ENCODE measurements at regions not wholly inside any gene's neighbourhood (a gene's known extent, or its start where the extent isn't known, plus 50 kb on each side); places are given as distances from the start of the nearest gene placed in this dataset.

DNA sequence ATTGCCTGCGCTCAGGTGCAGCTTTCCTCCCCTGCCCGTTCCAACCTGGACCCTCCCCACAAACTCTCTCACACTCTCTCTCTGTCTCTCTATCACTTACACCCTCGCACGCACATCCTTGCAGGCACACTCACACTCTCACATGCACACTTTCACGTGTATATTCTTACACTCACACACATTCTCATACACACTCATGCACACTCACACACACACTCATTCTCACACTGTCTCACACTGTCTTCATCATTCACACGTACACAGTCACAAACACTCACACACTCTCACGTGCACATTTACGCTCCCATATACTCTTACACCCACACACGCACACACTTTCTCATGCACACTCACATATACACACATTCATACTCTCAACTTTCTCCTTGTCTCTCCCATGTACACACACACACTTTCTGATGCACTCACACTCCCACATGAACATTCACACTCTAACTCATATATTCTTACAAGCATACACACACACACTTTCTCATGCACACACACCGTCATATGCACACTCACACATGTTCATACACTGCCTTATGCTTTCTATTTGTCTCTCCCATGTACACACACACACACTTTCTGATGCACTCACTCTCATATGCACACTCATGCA lies 229.3 kb downstream of the SNX18 start:
- no peak for DNase-seq (ENCODE audit: extremely low read depth in 1 of 2, low read depth in 1 of 2)

DNA sequence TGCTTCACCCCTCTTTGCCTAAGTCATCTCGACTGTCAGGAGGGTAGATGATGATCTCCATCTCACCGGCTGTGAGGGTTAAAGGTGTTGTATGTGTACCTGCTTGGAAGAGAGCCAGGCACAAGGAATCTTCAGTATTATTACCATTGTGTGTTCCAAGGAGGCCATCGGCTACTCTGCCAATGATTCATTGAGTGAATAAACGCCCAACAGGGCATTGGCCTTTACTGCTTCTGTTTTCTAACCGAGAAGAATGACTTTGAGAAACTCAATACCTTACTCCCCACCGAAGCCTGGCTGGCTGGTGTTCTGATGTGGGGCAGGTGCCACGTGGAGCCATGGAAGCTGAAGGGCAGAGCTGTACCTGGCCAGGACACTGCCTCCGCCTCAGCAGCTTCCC lies 228.8 kb downstream of the SNX18 start:
- no peak for DNase-seq (ENCODE audit: extremely low read depth in 1 of 2, low read depth in 1 of 2)

DNA sequence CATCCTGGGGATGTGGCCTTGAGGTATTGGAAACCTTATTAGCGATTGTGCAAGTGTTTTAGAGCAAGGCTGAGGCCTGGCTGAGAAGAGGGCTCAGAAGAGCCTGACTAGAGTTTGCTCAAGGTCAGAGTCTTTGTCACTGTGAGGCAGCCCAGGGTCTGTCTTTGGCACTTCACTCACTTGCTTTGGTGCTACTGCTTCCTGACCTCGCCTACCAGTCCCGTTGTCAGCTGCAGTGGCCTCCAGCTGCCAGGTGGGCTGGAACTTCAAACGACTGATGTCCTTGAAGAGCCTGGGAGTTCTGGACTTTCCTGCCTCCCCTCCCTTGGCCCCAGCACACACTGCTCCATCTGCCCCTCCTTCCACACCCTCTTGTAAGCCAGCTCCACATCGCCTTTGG lies 228.0 kb downstream of the SNX18 start:
- no peak for DNase-seq (ENCODE audit: extremely low read depth in 1 of 2, low read depth in 1 of 2)

DNA sequence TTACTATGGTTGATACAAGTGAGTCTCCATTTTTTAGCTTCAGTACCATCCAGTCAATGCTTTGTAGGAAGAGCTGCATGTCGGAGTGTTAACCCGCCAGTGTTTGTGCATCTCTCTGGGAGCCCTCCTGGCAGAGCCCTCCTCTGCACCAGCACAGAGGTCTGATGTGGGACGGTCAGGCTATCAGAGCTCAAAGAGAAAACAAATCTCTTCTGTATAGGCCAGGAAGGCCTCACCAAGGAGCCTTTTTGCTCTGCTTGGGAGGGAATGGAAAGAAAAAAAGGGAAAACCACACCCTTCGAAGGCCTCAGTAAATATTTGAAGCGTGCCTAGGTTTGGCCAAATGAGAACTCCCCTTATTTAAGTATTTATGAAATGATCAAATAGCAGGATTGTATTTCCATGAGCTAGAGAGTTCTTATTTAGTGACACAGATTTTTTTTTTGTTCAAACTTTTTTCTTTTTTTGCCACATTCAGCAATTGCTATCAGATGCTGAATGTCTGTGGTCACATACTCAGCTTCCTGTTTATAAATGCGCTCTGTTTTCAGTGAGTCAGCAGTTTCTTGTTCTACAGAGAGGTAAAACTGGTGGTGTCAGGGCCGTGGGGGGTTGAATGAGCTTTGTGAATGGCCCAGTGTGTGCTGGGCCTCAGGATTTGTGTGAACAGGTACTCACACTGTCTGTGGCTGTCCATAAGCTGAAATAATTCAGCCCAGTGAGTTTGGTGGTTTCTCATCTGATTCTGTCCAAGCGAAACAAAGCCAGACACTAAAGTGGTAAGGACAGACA lies 226.6 kb downstream of the SNX18 start:
- peak in 1 of 2 donors; percentile 42 for DNase-seq (ENCODE audit: extremely low read depth in 1 of 2, low read depth in 1 of 2)

DNA sequence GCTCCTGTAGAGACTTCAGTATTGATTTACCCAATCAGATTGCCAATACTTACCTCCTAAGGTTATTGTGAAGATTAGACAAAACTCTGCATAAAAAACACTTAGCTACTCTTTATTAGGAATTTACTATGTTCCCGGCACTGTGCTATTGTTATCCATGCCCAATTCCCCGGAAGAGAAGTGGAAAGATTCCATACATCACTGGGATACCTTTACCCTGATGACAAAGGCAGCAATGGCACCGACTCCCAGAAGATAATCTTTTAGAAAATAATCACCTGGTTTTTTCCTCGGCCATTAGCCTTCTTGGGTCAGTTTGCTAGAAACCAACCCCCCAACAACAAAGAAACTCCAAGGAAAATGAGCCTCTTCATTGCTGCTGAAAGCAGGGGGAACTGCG lies 226.0 kb downstream of the SNX18 start:
- no peak for DNase-seq (ENCODE audit: extremely low read depth in 1 of 2, low read depth in 1 of 2)

DNA sequence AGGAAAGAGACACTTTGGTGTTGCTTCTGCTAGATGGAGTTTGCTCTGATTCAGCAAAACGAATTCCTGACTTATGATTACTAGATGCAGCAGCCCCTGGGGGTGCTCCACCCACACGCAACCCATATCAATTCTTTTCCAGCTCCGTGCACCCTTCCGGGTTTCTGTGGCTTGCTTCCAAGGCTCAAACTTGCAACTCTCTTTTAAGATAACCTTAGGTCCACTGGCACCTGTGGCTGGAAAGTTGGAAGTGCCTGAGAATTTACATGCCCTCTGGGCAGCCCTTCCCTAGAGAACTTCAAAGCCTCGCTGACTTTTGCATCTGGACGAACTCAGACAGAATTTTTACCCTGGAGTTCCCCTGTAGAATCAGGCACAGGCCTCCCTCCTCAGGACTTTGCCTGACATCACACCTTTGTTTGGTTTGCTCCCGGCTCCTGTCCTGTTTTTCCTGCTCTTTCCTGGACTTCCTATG lies 224.9 kb downstream of the SNX18 start:
- no peak for DNase-seq (ENCODE audit: extremely low read depth in 1 of 2, low read depth in 1 of 2)

DNA sequence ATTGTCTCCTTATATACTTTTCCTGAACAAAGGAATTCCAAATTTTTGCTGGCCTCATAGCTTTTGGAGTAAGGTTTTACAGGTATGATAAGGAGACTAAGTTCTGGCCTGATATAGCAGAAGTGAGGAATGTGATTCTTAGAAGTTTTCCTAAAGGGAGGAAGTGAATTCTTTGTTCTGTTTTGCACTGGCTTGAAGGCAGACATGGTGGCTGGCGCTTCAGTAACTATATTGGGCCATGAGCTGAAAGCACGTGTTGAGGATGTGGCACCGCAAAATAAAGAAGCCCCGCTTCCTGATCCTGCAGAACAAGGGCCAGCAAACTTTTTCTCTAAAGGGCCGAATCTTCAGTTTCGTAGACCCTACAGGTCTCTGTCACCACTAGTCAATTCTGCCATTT lies 224.2 kb downstream of the SNX18 start:
- no peak for DNase-seq (ENCODE audit: extremely low read depth in 1 of 2, low read depth in 1 of 2)

DNA sequence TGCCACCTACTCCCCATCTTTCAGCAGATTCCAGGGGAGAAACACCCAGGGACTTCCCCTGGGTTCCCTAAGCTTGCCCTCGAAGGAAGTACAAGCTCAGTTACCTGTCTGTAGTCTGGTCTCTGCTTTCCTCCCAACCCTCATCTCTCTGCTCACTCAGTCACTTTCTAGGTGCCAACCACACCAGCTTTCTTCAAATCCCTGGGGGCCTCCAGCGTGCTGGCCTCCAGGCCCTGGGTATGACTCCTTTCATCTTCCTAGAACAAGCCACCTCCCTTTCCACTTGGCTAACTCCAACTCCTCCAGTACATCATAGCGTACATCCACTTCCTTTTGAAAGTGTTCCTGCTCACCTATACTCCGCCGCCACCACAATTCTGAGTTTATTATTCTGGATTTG lies 222.6 kb downstream of the SNX18 start:
- DNase-seq (ENCODE audit: extremely low read depth in 1 of 2, low read depth in 1 of 2): no peak

DNA sequence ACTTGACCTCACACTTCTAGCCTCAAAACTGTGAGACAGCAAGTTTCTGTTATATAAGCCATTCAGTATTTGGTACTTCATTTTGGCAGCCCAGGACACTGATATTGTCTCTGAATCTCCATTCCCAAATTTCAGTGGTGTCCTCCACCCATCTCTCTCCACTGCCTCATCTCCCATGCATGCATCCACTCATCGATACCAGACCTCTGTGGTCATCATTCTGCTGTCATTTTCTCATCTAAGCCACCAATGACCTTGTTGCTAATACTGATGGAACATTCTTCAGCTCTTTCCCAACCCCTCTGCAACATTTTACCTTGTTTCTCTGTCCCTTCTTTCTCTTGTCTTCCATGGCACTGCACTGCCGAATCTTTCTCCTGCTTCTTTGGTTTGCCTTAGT lies 221.8 kb downstream of the SNX18 start:
- DNase-seq (ENCODE audit: extremely low read depth in 1 of 2, low read depth in 1 of 2): no peak

DNA sequence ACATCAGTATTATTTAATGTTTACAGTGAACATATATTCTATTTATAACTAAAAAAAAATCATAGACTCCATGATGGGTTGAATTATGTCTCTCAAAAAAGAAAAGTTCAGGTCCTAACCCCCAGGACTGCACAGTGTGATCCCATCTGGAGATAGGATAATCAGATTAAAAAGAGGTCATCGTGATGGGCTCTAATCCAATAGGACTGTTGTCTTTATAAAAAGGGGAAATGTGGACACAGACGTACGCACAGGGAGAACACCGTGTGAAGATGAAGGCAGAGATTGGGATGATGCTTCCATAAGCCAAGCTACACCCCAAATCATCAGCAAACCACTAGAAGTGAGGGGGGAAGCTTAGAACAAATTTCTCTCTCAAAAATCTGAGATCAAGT lies 221.4 kb downstream of the SNX18 start:
- no peak for DNase-seq (ENCODE audit: extremely low read depth in 1 of 2, low read depth in 1 of 2)

DNA sequence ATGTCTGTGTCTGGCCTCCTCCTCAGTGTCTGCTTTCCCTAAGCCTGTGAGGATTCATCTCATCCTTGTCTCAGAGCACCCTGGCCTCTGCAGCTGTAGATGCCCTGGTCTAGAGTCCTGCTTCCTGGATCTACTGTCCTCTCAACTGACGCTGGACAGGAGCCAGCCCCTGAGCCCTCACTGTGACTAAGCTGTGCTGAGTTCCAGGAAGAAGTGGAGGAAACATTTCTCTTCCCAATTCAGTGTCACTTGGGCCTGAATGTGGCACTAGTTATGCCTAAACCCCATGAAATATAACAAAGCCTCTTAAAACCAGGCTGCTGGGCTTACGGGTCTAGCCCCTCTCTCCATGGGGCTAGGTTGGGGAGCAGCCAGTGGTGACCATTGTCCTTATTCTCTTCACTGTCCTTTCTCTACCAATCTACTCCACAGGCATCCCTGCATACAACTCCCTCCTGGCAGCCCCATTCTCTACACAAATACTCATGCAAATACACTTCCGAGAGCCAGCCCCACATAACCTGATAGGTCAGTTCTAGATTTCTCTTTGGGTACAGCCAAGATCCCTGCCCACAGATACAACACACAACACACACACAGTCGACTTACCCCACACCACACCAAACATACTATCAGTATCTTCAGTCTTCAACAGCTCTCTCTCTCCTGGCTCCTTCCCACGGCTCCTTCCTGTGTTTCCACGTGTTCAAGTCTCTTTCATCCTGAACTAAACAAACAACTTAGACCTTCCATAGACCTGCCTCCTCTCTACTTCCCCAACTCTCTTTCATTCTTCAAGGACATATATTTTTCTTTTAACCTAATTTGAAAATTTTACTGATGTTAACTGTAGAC lies 220.8 kb downstream of the SNX18 start:
- no peak for DNase-seq (ENCODE audit: extremely low read depth in 1 of 2, low read depth in 1 of 2)

DNA sequence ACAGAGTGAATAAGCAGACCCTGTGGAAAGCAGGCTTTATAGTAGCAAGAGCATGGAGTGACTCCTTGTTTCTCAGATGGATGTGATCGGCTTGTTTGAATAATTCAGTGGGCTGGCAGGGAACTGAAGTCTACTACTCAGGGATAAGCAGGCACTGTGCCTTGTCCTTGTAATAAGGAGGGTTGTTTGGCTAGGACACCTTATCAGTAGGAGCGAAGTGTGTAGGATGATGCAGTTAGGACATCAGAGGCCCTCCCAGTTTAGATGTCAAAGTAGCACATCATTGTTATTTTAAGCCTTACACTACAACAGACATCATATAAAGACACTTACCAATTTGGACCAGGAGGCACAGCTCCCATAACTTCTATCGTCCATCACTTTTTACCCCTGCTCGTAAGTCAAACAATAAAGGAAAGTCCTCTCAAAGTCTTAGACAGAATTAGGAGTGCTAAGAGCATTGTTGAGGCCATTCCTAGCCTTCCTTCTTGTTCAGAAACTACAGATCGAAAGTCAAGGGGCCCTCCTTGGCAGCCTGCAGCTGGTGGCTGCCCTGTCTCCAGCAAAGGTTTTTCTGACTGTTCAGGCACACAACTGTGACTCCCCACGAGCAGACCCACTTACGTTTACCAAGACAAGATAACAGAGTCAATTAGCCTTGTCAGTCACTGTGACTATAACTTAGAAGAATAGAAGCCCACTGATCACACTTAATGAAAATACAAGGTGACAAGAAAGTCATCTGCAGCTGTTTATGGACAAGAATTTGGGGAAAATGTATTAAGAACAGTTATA lies 218.6 kb downstream of the SNX18 start:
- DNase-seq (ENCODE audit: extremely low read depth in 1 of 2, low read depth in 1 of 2): no peak

DNA sequence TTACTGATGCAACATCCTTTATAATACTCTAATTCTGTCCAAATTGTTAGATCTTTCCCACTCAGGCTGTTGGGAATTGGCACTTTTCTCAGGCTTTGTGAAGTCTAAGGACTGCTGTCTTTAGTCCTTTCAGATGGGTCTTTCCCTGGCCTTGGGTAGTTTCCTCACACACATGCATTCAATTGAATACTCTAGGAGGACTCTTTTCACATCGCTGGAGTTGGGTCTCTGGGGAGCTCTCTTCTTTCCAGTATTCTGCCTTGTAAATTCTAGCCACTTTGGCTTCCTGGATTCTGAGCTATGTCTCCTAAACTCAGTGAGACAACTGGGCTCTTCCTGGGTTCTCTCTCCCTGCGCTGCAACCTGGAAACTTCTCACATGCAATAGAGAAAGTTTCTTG lies 215.5 kb downstream of the SNX18 start:
- no peak for DNase-seq (ENCODE audit: extremely low read depth in 1 of 2, low read depth in 1 of 2)

DNA sequence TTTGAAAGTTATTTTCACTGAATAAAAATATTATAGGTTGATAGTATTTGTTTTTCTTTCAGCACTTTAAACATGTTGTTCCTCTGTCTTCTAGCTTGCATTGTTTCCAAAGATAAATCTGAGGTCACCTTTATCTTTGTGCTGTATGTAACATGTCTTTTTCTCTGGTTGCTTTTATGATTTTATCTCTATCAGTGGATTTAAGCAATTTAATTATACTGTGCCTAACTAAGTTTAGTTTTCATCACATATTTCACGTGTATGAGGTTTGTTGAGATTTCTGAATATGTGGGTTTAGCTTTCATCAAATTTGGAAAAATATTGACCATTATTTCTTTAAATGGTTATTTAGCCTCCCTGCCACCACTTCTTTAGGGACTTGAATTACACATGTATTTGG lies 214.5 kb downstream of the SNX18 start:
- no peak for DNase-seq (ENCODE audit: extremely low read depth in 1 of 2, low read depth in 1 of 2)

DNA sequence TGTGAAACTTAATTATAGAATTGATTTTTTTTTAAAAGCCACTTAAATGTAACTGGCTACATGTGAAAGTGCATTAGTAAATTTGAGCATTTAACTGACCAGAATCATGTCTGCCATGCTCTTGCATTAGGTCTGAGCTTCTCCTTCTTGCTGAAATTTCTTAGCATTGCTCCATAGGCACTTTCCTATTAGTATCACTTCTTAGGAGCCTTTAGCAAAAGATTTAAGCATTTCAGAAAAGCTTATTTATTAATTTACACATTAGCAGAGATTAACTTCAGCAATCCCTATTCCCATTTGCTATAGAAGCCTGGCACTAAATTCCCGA lies 211.0 kb downstream of the SNX18 start:
- no peak for DNase-seq (ENCODE audit: extremely low read depth in 1 of 2, low read depth in 1 of 2)

DNA sequence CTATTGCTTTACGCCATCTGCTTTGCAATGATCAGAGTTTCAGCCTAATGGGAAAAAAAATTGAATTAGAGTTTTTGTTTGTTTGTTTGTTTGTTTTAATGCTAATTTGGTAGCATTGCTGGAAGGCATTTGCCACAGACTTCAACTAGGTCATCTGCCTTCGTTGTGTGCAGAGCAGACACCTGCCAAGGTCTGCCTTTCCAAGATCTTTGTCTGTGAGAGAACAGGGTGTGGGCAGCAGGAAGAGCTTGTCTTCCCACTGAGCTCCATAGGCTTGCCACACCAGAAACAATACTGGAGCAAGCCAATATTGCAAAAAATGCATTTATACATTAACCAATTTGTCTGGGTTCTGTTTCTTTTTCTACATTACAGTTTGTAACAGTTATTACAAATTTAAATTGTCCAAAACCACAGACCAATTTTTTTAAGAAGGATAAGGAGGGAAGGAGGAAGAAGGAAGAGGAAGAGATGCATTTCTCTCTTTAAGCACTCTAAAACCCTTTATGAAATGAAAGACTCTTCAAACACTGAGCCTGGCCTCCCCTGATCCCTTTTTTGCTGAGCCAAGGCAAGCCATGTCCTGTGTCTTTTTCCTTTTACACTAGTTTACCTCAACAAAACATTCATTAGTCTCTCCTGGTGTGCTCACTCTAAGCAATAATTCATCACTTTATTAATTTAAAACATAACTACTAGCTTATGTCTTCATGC lies 210.5 kb downstream of the SNX18 start:
- DNase-seq (ENCODE audit: extremely low read depth in 1 of 2, low read depth in 1 of 2): no peak

DNA sequence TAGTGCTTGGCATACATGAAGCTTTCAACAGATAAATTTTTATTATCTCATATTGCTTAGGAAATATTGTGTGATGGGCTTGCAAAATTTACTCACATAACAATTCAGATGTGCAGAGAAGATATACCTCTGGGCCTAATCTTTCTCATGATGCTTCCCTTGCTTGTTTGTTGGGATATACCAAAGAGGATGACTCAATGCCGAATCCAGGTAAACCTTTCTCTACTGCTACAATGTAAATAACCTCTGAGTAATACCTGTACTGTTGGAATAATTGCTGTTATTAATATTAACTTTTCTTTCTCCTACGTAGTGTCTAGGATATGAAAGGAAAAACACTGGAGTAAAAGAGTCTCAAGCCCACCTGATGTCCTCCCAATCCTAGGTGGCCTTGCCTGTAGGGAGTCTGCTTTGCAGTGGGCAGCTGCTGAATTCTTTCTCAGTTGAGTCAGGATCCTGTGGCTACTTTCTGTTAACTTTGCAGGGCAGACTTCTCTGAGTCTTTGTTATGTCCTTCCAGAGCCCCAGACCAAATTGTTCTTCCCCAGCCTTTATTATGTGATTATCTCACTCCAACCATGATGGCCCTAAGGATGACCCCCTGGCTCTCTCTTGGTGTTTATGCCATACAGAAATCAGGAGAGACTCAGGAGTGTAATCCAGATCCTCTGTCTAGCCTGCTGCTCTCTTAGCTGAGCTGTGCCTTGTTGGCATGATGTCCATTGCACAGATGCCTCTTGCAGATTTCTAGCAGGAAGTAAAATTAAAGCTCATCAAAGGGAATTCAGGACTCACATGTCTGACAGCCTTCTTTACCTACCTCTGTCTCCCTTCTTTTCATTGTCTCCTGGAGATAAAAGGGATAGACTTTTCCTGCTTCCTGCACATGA lies 208.1 kb downstream of the SNX18 start:
- no peak for DNase-seq (ENCODE audit: extremely low read depth in 1 of 2, low read depth in 1 of 2)

DNA sequence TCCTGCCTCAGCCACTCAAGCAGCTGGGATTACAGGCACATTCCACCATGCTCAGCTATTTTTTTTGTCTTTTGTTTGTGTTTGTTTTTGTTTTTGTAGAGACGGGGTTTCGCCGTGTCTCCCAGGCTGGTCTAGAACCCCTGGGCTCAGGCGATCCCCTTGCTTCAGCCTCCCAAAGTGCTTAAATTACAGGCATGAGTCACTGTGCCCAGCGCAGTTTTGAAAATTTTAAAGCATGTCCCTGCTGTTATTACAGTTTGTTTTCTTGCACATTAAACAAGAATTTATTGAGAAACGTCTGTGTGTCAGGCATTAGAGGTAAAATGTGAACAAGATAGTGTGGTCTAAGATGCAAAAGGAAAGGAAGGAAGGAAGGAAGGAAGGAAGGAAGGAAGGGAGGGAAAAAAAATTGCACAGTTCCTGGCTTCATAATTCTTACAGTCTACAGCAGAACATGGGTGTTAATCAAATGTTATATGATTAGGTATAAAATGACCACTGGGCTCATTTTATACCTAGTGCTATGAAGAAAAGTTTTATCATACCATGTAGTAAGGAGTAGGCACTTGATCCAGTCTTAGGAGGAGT lies 205.4 kb downstream of the SNX18 start:
- no peak for DNase-seq (ENCODE audit: extremely low read depth in 1 of 2, low read depth in 1 of 2)
